Caco-2 (cell line): ENCODE measurements at regions not wholly inside any gene's neighbourhood (a gene's known extent, or its start where the extent isn't known, plus 50 kb on each side); places are given as distances from the start of the nearest gene placed in this dataset.

Source experiments
- BruUV-seq: library from RNA; stranded (reverse); fragments of 400-500 nt; replicated peaks from 2 replicates; lab custom pipeline; 2021; lab: Mats Ljungman, UMichigan
- CTCF ChIA-PET: fragments of 300-600 bp; sonication (Branson Sonifier 250); formaldehyde crosslinking; loops from one replicate; lab custom pipeline; 2022; ENCODE audit warnings: antibody characterized with exemption; lab: Charles Lee
- POLR2A ChIA-PET: fragments of 300-600 bp; sonication (Branson Sonifier 250); formaldehyde crosslinking; loops from one replicate; lab custom pipeline; 2022; ENCODE audit warnings: antibody characterized with exemption; lab: Charles Lee
- DNase-seq, 2 experiments: peaks; one replicate each; pipeline versions ENCODE4 v3.0.0 to v3.0.0-alpha.2; 2020 to 2022
- H3K27me3 ChIP-seq: replicated peaks from 2 replicates; pipeline ENCODE4 v1.6.0; 2011; ENCODE audit warnings: low read length; ENCODE audit not compliant: control insufficient read depth, insufficient read depth
- H3K36me3 ChIP-seq: 2 replicates; pipeline ENCODE4 v1.5.1; 2011; ENCODE audit warnings: low read length; ENCODE audit not compliant: control insufficient read depth, insufficient read depth
- H3K4me1 ChIP-seq: fragments of 250-450 bp; sonication (Bioruptor Pico); 2 replicates; pipeline ENCODE4 v1.5.1; 2020; ENCODE audit warnings: mild to moderate bottlenecking
- H3K4me3 ChIP-seq: 2 replicates; pipeline ENCODE4 v1.5.1; 2011; ENCODE audit warnings: low read depth, mild to moderate bottlenecking, control low read depth, low read length
- H3K9me3 ChIP-seq: fragments of 250-450 bp; sonication (Bioruptor Pico); 2 replicates; pipeline ENCODE4 v1.5.1; 2020; ENCODE audit warnings: mild to moderate bottlenecking, moderate library complexity
- H3K27ac Mint-ChIP-seq: one replicate; pipeline ENCODE4 v1.8.0; 2022; ENCODE audit warnings: mixed read lengths; ENCODE audit not compliant: unreplicated experiment
- H3K27me3 Mint-ChIP-seq: one replicate; pipeline ENCODE4 v1.8.0; 2022; ENCODE audit warnings: mixed read lengths; ENCODE audit not compliant: insufficient read depth, unreplicated experiment
- H3K36me3 Mint-ChIP-seq: one replicate; pipeline ENCODE4 v1.8.0; 2022; ENCODE audit warnings: mild to moderate bottlenecking, mixed read lengths; ENCODE audit not compliant: insufficient read depth, unreplicated experiment
- H3K4me1 Mint-ChIP-seq: one replicate; pipeline ENCODE4 v1.8.0; 2022; ENCODE audit warnings: low read depth, mixed read lengths; ENCODE audit not compliant: unreplicated experiment
- H3K4me3 Mint-ChIP-seq: one replicate; pipeline ENCODE4 v1.8.0; 2022; ENCODE audit warnings: mild to moderate bottlenecking, moderate library complexity, mixed read lengths; ENCODE audit not compliant: unreplicated experiment
- H3K9me3 Mint-ChIP-seq: one replicate; pipeline ENCODE4 v1.8.0; 2022; ENCODE audit warnings: mixed read lengths; ENCODE audit not compliant: unreplicated experiment
- intact Hi-C: fragments of 100-400 bp; cut with micrococcal nuclease; formaldehyde crosslinking; loops from one replicate; pipeline ENCODE4 v1.10.0; 2022; ENCODE audit not compliant: unreplicated experiment
- TF ChIP-seq, protein P1 (sequence below), 2 experiments: fragments of 200-600 bp in 1 of 2; IDR thresholded peaks; 1 replicate in 1 of 2; 2 replicates in 1 of 2; pipeline versions ENCODE4 v1.5.1 to v1.8.0; 2011 to 2022; ENCODE audit warnings: antibody characterized with exemption in 1 of 2, control low read depth in 1 of 2, inconsistent platforms in 1 of 2, low read depth in 1 of 2, low read length in 1 of 2, mild to moderate bottlenecking in 1 of 2, moderate library complexity in 1 of 2; ENCODE audit not compliant: insufficient read depth in 1 of 2, severe bottlenecking in 1 of 2, unreplicated experiment in 1 of 2

DNA sequence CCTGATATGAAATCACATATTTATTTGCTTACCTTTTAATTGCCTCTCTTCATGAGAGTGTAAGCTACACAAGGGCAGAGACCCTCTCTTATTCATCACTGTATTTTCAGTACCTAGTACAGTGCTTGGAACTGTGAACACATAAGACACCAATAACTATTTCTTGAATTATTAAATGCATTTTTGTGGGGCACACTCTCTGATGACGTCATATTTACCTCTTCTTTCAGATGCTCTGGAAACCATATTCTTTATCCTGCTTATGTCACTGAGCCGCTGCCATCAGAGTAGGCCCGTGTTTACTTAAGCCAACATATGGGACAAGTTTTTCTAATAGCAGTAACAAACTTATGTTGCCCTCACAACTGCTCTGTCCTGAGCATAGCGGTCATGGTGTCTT, 266.5 kb downstream of the ELAVL2 start:
- no TSS peak for BruUV-seq
- CTCF ChIA-PET, result no interaction called here
- H3K27ac Mint-ChIP-seq, result no peak overlapping the region
- H3K4me3 Mint-ChIP-seq, result no peak overlapping the region
- no peaks in the 10 kb centered on the region for H3K27me3 Mint-ChIP-seq
- POLR2A ChIA-PET, result no interaction called here
- H3K4me1 Mint-ChIP-seq, result no peaks in the 10 kb centered on the region
- DNase-seq, result no peak
- H3K36me3 Mint-ChIP-seq, result no peaks in the 10 kb centered on the region
- Histone ChIP-seq H3K36me3 (no peaks in the 10 kb centered on the region), H3K4me3 (no peak overlapping the region), H3K9me3 (no peaks in the 10 kb centered on the region), H3K4me1 (no peaks in the 10 kb centered on the region), H3K27me3 (no peaks in the 10 kb centered on the region)
- intact Hi-C loops, result no loop called here
- H3K9me3 Mint-ChIP-seq, result no peaks in the 10 kb centered on the region
- TF ChIP-seq, protein P1, sequence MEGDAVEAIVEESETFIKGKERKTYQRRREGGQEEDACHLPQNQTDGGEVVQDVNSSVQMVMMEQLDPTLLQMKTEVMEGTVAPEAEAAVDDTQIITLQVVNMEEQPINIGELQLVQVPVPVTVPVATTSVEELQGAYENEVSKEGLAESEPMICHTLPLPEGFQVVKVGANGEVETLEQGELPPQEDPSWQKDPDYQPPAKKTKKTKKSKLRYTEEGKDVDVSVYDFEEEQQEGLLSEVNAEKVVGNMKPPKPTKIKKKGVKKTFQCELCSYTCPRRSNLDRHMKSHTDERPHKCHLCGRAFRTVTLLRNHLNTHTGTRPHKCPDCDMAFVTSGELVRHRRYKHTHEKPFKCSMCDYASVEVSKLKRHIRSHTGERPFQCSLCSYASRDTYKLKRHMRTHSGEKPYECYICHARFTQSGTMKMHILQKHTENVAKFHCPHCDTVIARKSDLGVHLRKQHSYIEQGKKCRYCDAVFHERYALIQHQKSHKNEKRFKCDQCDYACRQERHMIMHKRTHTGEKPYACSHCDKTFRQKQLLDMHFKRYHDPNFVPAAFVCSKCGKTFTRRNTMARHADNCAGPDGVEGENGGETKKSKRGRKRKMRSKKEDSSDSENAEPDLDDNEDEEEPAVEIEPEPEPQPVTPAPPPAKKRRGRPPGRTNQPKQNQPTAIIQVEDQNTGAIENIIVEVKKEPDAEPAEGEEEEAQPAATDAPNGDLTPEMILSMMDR (IDR thresholded peaks at IDR 0.05; ENCODE audit: insufficient read depth in 1 of 2, low read depth in 1 of 2, low read length in 1 of 2, severe bottlenecking in 1 of 2, unreplicated experiment in 1 of 2), result no peak

DNA sequence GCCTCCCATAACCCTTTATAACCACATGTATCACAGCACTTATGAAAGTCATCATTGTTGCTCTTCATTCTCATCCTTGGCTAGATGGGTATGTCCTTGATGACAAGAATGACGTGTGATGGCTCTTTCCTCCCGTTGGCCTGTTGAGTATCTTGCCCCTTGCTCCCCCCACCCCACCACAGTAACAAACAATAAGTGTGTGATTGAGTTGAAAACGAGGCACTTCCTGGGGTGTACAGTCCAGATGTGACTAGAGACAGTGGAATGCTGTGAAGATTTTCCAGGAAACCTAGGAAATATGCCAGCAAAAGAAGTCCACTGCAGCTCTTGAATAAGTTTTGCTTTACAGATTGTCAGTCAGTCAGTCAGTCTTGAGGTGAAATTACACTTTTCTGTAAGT, 262.5 kb downstream of the ELAVL2 start:
- CTCF ChIA-PET, result no interaction called here
- H3K27ac Mint-ChIP-seq, result no peak overlapping the region
- no peak overlapping the region for H3K4me3 ChIP-seq
- no peak for DNase-seq
- BruUV-seq, result no TSS peak
- TF ChIP-seq, protein P1 (IDR thresholded peaks at IDR 0.05; ENCODE audit: insufficient read depth in 1 of 2, low read depth in 1 of 2, low read length in 1 of 2, severe bottlenecking in 1 of 2, unreplicated experiment in 1 of 2), result no peak
- no peaks in the 10 kb centered on the region for H3K36me3 ChIP-seq
- no peaks in the 10 kb centered on the region for H3K27me3 ChIP-seq
- H3K27me3 Mint-ChIP-seq, result no peaks in the 10 kb centered on the region
- intact Hi-C loops, result no loop called here
- H3K36me3 Mint-ChIP-seq, result no peaks in the 10 kb centered on the region
- H3K9me3 Mint-ChIP-seq, result no peaks in the 10 kb centered on the region
- H3K4me1 ChIP-seq, result no peaks in the 10 kb centered on the region
- H3K4me1 Mint-ChIP-seq, result no peaks in the 10 kb centered on the region
- POLR2A ChIA-PET, result no interaction called here
- no peak overlapping the region for H3K4me3 Mint-ChIP-seq
- no peaks in the 10 kb centered on the region for H3K9me3 ChIP-seq

DNA sequence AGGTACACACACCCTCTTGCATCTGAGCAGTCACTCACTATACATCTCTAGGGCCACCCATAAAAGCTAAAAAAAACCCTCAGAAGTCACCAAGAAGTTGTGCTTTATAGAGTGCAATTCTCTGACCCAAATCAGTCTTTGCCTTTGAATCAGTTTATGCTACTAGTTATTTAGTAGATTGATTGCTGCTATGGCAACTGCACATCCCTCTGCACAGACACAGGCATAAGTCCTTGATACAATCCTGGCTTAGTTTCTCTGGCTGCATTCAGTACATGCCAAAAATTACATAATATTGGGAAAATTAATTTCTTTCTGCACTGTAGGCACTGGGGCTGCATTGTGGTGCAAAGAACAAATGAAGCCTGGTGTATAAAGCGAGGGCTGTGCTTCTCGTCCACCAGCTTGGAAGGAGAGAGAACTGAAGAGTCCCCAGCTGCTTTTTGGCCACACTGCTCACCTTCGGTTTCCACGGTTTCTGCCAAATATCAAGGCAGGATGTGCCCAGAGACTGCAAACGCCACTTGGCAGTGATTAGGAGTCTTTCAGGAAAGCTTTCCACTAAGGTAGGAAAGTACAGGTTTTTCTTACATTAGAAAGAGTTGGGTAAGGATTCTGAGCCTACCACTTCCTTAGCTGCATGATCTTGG, 258.4 kb downstream of the ELAVL2 start:
- Mint-ChIP-seq H3K4me3 (no peak overlapping the region), H3K27ac (no peak overlapping the region), H3K27me3 (no peaks in the 10 kb centered on the region), H3K36me3 (no peaks in the 10 kb centered on the region), H3K9me3 (peaks cover 11% of the 10 kb centered on the region), H3K4me1 (no peaks in the 10 kb centered on the region)
- H3K4me1 ChIP-seq, result no peaks in the 10 kb centered on the region
- intact Hi-C loops, result no loop called here
- no peak for DNase-seq
- POLR2A ChIA-PET, result no interaction called here
- H3K36me3 ChIP-seq, result no peaks in the 10 kb centered on the region
- TF ChIP-seq, protein P1 (IDR thresholded peaks at IDR 0.05; ENCODE audit: insufficient read depth in 1 of 2, low read depth in 1 of 2, low read length in 1 of 2, severe bottlenecking in 1 of 2, unreplicated experiment in 1 of 2), result no peak
- BruUV-seq, result no TSS peak
- H3K9me3 ChIP-seq, result no peaks in the 10 kb centered on the region
- CTCF ChIA-PET, result no interaction called here
- H3K4me3 ChIP-seq, result no peak overlapping the region
- H3K27me3 ChIP-seq, result no peaks in the 10 kb centered on the region
